Activated CD8-positive, alpha-beta memory T cell treated with anti-CD3 and anti-CD28 coated beads for 48 hours (primary cell): ENCODE measurements at regions not wholly inside any gene's neighbourhood (a gene's known extent, or its start where the extent isn't known, plus 50 kb on each side); places are given as distances from the start of the nearest gene placed in this dataset.
"Not testable (repeated sequence)": the region's sequence is repeated elsewhere in the genome, so short reads cannot be mapped to it uniquely, and the experiment has no call there.

ENCODE experiments used
- DNase-seq, 3 experiments: peaks; one replicate each; pipeline ENCODE4 v3.0.0-alpha.2; 2020; ENCODE audit warnings: low read depth in 2 of 3, low spot score in 2 of 3

DNA sequence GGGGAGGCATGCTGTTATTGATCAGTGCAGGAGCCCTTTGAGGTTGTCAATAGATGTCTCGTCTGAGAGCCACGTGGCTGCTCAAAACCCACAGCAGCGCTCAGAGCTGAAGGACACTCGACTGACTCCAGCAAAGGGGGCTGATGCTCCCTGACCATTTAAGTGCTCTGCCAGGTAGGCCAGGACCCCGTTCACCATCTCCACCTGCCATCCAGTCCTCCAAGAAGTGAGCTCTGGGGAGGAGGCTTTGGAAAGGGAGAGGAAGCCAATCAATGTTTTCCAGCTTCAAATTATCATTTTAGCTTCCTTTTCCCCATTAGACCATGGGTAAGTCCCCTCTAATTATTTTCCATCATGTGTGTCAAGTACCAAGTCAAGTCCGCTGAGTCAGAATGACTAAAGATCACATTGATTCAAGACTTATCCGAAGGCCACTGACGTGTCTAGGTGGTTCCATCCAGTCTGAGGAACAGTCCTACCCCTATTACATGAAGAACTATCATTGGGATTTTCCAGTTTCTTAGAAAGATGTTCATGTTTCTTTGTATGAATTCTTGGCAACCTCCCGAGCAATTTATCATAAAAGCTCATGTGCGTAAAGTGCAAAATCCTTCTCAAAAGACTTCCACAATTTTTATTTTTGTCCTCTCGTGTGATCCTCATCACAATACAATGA, 302.6 kb upstream of the LYZL1 start:
- no peak for DNase-seq

DNA sequence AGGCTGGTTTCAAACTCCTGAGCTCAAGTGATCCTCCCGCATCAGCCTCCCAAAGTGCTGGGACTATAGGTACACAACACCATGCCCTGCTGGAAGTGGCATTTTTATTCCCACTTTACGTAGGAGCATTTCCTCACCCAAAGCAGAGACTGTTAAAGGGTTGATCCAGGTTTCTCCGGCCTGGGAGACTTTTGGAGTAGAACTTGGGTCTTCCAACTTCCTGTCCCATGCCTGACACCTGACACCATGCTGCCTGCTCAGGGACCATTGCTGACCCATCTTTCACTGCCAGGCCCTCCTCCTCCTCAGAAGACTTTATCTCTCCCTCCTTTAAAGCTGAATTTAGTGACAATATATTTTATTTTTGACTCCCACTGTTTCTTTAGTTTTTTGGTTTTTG, 302.0 kb upstream of the LYZL1 start:
- DNase-seq: no peak

DNA sequence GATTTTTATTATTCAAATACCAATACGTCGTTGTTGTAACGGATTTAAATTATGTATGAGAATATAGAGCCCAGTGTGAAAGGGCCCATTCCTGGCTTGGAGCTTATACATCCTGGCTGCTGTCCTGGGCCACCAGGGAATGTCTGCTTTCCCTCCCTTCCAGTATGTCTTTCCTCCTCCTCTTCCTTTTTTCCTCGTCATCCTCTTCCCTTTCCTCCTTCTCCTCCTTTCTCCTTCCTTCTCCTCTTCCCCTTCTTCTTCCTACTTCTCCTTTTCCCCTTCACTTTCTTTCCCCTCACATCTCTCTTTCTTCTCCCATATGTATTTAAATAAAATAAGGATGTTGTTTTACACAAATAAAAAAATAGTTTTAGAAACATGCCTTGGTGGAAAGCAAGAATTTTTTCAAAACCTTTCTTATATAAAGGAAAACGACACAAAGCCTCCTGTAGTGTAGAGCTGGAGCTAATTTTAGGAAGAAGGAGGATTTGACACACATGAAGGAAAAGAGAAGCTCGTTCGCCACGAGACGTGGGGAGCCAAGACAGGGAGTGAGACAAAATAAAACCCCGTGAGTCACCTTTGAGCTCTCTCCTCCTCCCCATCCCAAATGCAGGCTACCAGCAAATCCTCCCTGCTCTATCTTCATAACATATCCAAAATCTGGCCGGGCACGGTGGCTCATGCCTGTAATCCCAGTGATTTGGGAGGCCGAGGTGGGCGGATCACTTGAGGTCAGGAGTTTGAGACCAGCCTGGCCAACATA, 301.1 kb upstream of the LYZL1 start:
- DNase-seq: no peak

DNA sequence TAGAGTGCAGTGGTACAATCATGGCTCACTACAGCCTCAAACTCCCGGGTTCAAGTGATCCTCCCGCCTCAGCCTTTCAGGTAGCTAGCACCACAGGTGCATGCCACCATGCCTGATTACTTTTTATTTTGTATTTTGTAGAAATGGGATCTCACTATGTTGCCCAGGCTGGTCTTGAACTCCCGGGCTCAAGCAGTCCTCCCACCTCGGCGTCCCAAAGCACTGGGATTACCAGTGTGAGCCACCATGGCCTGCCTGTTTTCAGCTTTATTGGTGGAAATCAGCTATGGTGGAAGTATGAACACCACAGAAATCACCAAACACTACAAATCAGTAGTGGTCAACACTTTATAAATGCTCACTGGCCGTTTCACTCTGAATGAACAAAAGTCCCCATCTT, 299.9 kb upstream of the LYZL1 start:
- DNase-seq: no peak

DNA sequence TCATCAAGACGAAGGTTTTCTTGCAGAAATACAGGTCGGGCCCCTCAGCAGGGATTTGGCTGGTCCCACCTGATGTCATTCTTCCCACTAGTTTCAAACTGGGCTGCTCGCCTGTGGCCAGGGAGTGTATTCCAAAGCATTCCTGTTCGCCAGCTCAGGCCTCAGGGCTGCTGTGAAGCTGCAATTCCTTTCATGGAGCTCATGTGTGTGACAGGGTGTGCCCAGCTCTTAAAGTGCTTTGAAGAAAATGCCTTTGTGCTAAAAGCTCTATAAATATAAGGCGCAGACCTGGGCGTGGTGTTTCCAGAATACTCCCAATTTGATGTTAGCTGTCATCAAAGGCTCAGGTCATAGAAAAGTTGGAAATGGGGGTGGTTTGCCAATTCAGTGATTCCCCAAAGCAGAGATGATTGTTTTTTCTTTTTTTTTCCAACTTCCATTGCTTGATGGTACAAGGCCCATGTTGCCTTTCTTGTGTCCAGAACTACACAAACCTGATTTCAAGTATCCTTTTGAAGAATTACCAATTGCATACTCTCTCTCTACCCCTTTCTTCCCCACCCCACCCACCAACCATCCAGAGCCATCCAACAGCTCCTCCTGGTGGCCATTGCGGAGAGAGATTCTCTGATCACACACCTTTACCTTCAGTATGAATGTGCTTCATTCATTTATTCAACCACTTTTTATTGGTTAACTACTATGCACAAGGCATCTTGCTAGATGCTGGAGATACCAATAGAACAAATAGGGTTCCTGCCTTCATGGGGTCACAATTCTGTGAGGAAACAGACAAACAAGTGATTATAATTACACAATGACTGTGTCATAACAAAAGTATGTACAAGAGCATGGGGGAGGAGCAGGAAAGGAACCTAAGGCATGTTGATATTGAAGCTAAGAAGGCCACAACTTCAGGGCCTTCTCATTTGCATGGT, 297.3 kb upstream of the LYZL1 start:
- DNase-seq: peak in 1 of 3 experiments; percentile 4

DNA sequence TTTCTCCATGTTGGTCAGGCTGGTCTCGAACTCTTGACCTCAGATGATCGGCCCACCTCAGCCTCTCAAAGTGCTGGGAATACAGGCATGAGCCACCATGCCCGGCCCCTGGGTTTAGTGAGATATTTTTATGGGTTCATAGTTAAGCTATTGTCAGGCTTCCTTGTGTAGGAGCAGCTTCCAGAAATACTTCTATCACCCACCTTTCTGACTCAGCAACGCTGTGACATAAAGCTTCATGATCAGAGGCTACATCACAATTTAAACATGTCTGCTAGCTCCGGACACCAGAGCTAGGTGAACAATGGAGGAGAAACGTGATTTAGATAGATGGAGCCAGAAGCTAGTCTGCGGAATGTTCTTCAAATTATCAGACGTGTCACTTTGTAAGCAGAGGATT, 295.8 kb upstream of the LYZL1 start:
- DNase-seq: no peak

DNA sequence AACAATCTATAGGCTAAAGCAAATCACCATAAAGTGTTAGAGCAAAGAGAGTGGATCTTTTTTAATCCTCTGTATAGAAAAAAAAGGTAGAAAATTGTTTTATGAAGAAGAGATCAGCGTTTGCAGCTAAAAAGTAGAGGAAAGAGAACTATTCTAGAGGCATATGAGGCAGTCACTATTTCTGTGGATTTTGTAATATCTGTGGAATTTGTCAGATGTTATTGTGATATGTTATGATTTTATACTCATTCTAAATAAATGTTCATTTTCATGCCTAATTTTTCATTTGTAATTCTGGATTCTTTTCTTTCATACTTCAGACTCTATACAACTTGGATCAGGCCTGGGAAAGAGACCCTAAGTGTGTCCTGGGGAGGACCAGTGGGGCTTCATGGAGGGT, 295.0 kb upstream of the LYZL1 start:
- DNase-seq: no peak

DNA sequence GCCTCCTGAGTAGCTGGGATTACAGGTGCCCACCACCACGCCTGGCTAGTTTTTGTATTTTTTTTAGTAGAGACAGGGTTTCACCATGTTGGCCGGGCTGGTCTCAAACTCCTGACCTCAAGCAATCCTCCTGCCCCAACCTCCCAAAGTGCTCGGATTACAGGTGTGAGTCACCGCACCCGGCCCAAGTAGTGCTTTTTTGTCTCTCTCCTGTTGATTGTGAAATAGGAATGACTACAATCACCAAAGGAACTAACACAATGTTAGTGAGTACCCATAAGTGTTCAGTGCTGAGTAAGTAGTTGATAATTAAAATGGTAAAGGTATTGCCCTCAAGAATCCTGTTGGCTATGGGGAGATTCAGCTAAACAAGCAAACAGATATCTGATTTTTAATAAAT, 294.1 kb upstream of the LYZL1 start:
- DNase-seq: not testable (repeated sequence)

DNA sequence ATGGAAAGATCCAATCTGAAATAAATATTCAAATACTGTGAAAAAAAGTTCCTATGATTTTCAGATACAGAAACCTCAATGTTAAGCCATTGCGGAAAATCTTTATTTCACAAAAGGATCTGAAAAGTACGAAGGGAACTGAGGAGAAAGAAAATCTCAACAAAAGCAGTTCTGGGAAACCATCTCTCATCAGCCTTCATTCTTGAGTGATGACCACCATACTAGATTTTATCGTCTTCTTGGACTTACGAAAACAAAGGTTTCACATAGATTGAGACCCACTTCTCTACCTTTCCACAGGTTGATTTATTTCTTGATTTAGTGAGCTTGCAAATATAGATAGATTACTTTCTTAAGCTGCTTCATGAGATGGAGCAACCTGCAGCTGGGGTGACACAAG, 293.4 kb upstream of the LYZL1 start:
- no peak for DNase-seq

DNA sequence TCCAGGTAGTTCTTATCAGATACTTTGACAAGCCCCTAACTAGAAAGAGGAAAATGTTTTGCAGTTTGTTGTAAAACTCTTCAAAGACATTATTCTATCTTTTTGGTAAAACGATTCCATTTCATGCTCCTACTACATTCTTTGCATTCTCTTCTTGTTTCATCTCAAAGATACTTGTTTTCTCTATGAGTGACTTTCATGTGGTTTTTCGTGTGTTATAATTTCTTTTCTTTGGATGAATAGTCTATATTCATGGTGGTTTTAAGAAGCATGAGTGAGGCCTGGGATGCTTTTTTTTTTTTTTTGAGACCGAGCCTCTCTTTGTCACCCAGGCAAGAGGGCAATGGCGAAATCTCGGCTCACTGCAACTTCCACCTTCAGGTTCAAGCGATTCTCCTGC, 292.5 kb upstream of the LYZL1 start:
- no peak for DNase-seq

DNA sequence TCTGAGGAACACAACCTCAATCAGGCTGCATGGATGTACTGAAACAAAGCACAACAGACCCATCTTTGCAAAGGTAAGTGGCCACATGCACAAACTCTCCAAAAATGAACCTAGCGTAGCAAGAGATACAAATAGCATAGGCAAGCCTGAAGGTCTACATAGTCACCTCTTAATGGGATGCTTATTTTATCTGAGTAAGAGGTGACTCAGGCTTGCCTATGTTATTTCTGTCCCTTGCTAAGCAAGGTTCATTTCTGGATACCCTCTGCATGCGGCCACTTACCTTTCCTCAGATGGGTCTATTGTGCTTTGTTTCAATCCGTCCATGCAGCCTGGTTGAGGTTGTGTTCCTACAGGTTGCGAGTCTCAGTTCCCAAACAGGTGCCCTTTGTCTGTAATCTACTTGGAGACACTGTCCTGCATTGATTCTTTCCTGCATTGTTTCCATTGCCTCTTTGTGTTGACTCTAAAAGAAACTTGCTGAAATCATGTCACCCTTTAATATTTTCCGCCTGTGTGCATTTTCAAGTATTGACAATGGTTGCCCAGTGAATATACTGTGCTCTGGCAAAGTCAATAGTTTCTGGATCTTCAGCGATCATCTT, 291.8 kb upstream of the LYZL1 start:
- no peak for DNase-seq

DNA sequence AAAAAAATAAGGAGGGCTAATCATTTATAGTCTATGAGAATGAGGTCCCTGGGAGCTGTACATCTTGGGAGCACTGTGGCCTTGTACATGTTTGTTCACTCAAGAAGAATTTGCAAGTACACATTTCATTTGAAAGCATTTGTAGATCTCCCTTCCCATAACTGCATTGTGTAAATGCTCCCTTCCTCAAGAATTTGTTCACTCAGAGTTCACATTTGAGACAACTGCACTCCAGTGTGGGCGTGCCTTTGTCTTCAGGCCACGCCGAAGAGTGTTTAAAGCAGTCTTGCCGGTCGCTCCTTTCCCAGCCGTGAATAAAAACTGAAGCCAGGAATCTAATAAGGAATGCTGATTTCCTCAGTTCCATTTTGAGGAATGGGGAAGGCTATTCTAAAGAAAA, 291.1 kb upstream of the LYZL1 start:
- no peak for DNase-seq

DNA sequence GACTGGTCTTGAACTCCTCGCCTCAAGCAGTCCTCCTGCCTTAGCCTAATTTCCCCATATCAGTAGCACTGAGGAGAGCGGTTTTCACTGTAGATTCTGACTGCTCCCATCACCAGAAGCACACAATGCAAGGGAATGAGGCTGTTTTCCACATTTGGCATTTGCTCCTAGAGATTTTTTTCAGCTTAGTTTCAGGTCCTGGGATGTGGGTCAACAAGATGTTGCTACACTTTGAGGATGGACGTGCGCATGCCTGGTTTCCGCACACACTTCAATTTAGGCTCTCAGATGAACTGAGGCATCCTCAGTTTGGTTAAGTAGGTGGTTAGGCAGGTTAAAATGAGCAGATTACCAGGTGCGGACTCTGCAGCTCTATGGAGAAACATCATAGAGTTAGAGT, 287.1 kb upstream of the LYZL1 start:
- DNase-seq: no peak

DNA sequence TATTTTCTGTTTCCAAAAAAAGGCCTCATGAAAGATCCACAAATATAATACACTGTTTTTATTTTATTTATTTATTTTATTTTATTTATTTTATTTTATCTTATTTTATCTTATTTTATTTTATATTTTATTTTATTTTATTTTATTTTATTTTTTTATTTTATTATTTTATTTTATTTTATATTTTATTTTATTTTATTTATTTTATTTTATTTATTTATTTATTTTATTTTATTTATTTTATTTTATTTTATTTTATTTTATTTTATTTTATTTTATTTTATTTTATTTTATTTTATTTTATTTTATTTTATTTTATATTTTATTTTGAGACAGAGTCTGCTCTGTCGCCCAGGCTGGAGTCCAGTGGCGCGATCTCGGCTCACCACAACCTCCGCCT, 285.9 kb upstream of the LYZL1 start:
- DNase-seq: not testable (repeated sequence)

DNA sequence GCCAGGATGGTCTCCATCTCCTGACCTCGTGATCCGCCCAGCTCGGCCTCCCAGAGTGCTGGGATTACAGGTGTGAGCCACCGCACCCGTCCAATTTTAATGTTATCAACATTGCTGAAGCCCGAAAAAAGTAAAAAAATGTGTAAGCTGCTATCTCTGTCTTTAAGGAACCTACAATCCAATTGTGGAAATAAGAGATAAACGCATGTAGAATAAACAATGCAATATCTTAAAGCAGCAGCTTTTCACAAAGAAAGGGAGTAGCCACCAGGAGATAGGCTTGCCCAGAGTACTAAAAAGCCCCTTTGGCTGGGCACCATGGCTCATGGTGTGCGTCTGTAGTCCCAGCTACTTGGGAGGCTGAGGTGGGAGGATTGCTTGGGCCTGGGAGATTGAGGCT, 282.9 kb upstream of the LYZL1 start:
- no peak for DNase-seq

DNA sequence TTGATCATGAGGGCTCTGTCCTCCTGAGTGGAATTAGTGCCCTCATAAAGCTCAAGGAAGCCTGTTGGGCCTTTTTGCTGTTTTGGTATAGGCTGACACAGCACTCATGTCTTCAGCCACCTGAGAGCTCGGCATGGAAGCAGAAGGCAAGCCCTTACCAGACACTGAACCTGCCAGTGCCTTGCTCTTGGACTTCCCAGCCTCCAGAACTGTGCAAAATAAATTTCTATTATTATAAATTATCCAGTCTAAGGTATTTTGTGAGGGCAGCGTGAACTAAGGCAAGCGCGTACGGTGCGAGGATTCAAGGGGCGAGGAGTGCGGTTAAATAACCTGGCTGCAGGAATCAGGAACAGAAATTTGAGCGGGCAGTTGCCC, 281.5 kb upstream of the LYZL1 start:
- DNase-seq: no peak

DNA sequence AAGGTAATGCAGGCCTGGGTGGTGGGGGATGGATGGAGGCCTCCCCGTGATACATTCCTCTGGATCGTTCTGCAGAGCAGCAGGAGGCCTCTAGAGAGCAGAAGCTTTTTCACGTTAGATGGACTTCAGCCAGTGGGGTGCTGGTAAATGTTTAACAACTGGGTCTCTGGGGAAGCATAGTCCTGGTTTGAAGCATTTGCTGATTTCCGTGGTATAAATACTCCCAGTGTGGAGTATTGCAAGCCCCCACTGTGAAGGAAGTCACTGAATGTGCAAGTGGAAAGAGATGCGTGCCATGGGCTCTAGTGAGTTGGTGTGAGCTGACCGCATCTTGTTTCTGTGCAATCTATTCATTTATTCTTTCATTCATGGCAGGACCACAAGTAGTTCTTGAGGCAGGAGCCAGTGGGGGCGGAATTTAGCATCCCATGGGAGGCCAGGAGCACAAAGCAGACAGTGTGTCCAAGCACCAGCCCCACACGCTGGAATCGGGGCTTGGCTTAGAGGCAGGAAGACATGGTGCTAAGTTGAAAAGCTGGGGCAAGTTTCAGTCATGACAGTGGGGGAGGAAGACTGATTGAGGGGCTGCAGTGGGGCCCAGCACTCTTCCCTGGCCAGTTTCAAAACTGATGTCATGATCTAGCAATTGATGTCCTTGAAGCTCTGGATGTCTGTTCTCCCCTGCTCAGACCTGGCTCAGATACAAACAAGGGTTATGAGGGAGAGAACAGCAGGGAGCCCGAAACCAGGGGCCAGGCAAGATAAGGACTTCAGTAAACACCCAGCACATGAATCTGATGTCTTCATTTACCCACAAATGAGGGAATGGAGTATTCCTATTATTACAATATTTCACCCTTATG, 280.9 kb upstream of the LYZL1 start:
- DNase-seq: no peak

DNA sequence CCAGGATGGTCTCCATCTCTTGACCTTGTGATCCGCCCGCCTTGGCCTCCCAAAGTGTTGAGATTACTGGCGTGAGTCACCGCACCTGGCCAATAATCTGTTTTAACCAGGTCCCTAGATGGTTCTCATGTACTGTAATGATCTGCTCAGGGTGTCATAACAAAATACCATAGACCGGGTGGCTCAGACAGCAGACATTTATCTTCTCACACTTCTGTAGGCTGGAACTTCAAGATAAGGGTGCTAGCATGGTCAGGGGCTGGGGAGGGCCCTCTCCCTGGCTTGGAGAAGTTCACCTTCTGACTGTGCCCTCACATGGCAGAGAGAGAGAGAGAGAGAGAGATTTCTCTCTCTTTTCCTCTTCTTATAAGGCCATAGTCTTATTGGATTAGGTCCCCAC, 279.4 kb upstream of the LYZL1 start:
- no peak for DNase-seq

DNA sequence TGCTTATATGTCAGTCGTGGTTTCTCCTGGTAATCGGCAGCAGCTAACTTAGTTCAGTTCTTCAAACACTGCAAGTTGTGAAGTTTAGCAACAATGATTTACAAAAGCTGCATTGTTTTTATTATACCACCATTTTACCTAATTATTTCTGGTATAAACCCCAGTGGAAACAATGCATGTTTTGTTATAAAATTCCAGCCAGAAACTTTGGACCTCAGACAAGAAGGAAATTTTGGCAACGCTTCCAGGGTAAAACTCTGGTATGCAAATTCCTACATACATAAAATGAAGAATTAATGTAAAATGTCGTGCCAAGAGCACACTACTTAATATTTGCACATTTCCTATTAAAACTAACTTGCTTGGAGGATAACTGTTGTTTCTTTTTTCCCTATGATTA, 277.4 kb upstream of the LYZL1 start:
- DNase-seq: no peak

DNA sequence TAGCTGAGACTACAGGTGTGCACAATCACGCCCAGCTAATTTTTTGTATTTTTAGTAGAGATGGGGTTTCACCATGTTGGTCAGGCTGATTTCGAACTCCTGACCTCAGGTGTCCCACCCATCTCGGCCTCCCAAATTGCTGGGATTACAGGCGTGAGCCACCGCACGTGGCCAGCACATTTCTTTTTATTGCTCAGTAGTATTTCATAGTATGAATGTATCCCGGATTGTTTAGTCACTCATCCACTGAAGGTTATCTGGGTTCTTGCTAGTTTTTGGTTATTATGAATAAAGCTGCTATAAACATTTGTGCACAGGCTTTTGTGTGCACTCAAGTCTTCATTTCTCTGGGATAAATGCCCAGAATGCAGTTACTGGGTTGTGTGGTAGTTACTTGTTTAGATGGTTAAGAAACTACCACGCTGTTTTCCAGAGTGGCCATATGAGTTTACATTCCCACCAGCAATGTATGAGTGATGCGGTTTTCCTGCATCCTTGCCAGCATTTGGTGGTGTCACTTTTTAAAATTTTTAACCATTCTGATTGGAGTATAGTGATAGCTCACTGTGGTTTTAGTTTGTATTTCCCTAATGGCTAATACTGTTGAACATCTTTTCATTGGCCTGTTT, 275.8 kb upstream of the LYZL1 start:
- no peak for DNase-seq
